ENCODE measurements at regions not wholly inside any gene's neighbourhood (a gene's known extent, or its start where the extent isn't known, plus 50 kb on each side); places are given as distances from the start of the nearest gene placed in this dataset.

GRCh38 chr9:13364271-13365000 lies 84.9 kb upstream of the MPDZ start:
- no peak for DNase-seq (ENCODE audit: extremely low spot score)
- H3K27ac ChIP-seq (ENCODE audit: low read depth), result no peak overlapping the region
- 51% methylated on average over 7 of the region's 7 CpGs for WGBS

GRCh38 chr9:13361076-13361475 lies 81.6 kb upstream of the MPDZ start:
- DNase-seq (ENCODE audit: extremely low spot score), result no peak
- Histone ChIP-seq H3K27ac (ENCODE audit: low read depth) (no peak overlapping the region), H3K36me3 (ENCODE audit: insufficient read depth) (no peaks in the 10 kb centered on the region), H3K4me3 (ENCODE audit: low read depth, low read length) (no peak overlapping the region), H3K4me1 (ENCODE audit: insufficient read depth) (no peaks in the 10 kb centered on the region)

More at GRCh38 chr9:13364271-13365000, 84.9 kb upstream of the MPDZ start:
- Histone ChIP-seq H3K4me3 (ENCODE audit: low read depth, low read length) (no peak overlapping the region), H3K36me3 (ENCODE audit: insufficient read depth) (no peaks in the 10 kb centered on the region), H3K4me1 (ENCODE audit: insufficient read depth) (no peaks in the 10 kb centered on the region)

GRCh38 chr9:13360188-13360587 lies 80.7 kb upstream of the MPDZ start:
- H3K4me3 ChIP-seq (ENCODE audit: low read depth, low read length), result no peak overlapping the region
- H3K27ac ChIP-seq (ENCODE audit: low read depth), result no peak overlapping the region
- H3K4me1 ChIP-seq (ENCODE audit: insufficient read depth), result no peaks in the 10 kb centered on the region
- no peak for DNase-seq (ENCODE audit: extremely low spot score)
- H3K36me3 ChIP-seq (ENCODE audit: insufficient read depth), result no peaks in the 10 kb centered on the region

- Histone ChIP-seq H3K36me3 (ENCODE audit: insufficient read depth) (no peaks in the 10 kb centered on the region), H3K4me3 (ENCODE audit: low read depth, low read length) (no peak overlapping the region), H3K27ac (ENCODE audit: low read depth) (peak overlapping the region; percentile 2), H3K4me1 (ENCODE audit: insufficient read depth) (no peaks in the 10 kb centered on the region)
- DNase-seq (ENCODE audit: extremely low spot score), result no peak
Observed at GRCh38 chr9:13358128-13358527, 78.6 kb upstream of the MPDZ start.

GRCh38 chr9:13354733-13355132 lies 75.2 kb upstream of the MPDZ start:
- no peak overlapping the region for H3K27ac ChIP-seq (ENCODE audit: low read depth)
- no peak for DNase-seq (ENCODE audit: extremely low spot score)
- no peaks in the 10 kb centered on the region for H3K4me1 ChIP-seq (ENCODE audit: insufficient read depth)
- H3K4me3 ChIP-seq (ENCODE audit: low read depth, low read length), result no peak overlapping the region
- WGBS, result 78% methylated on average over 2 of the region's 2 CpGs
- no peaks in the 10 kb centered on the region for H3K36me3 ChIP-seq (ENCODE audit: insufficient read depth)

- no peak overlapping the region for H3K4me3 ChIP-seq (ENCODE audit: low read depth, low read length)
- no peak overlapping the region for H3K27ac ChIP-seq (ENCODE audit: low read depth)
- no peak for DNase-seq (ENCODE audit: extremely low spot score)
- H3K4me1 ChIP-seq (ENCODE audit: insufficient read depth), result no peaks in the 10 kb centered on the region
- no peaks in the 10 kb centered on the region for H3K36me3 ChIP-seq (ENCODE audit: insufficient read depth)
- WGBS, result 86% methylated on average over 4 of the region's 4 CpGs
Observed at GRCh38 chr9:13352451-13352979, 73.0 kb upstream of the MPDZ start.

GRCh38 chr9:13351778-13352386 lies 72.4 kb upstream of the MPDZ start:
- peak; percentile 41 for DNase-seq (ENCODE audit: extremely low spot score)

GRCh38 chr9:13332571-13332970 lies 53.1 kb upstream of the MPDZ start:
- peak; percentile 11 for DNase-seq (ENCODE audit: extremely low spot score)
- H3K4me1 ChIP-seq (ENCODE audit: insufficient read depth), result no peaks in the 10 kb centered on the region
- 40% methylated on average over 2 of the region's 2 CpGs for WGBS
- no peak overlapping the region for H3K4me3 ChIP-seq (ENCODE audit: low read depth, low read length)
- H3K36me3 ChIP-seq (ENCODE audit: insufficient read depth), result no peaks in the 10 kb centered on the region
- H3K27ac ChIP-seq (ENCODE audit: low read depth), result no peak overlapping the region

More at GRCh38 chr9:13351778-13352386, 72.4 kb upstream of the MPDZ start:
- Histone ChIP-seq H3K4me1 (ENCODE audit: insufficient read depth) (no peaks in the 10 kb centered on the region), H3K4me3 (ENCODE audit: low read depth, low read length) (no peak overlapping the region), H3K36me3 (ENCODE audit: insufficient read depth) (no peaks in the 10 kb centered on the region), H3K27ac (ENCODE audit: low read depth) (no peak overlapping the region)
- 4% methylated on average over 3 of the region's 3 CpGs for WGBS

- WGBS, result 91% methylated on average over 3 of the region's 3 CpGs
- Histone ChIP-seq H3K27ac (ENCODE audit: low read depth) (no peak overlapping the region), H3K36me3 (ENCODE audit: insufficient read depth) (no peaks in the 10 kb centered on the region), H3K4me3 (ENCODE audit: low read depth, low read length) (no peak overlapping the region), H3K4me1 (ENCODE audit: insufficient read depth) (no peaks in the 10 kb centered on the region)
- no peak for DNase-seq (ENCODE audit: extremely low spot score)
Observed at GRCh38 chr9:13331320-13331719, 51.8 kb upstream of the MPDZ start.

- Histone ChIP-seq H3K4me3 (ENCODE audit: low read depth, low read length) (no peak overlapping the region), H3K27ac (ENCODE audit: low read depth) (no peak overlapping the region), H3K36me3 (ENCODE audit: insufficient read depth) (no peaks in the 10 kb centered on the region), H3K4me1 (ENCODE audit: insufficient read depth) (no peaks in the 10 kb centered on the region)
- DNase-seq (ENCODE audit: extremely low spot score), result no peak
- WGBS, result 61% methylated on average over 1 of the region's 1 CpG
Observed at GRCh38 chr9:13330396-13331004, 51.0 kb upstream of the MPDZ start.
